Vagina (tissue), 2 donors: ENCODE measurements at regions not wholly inside any gene's neighbourhood (a gene's known extent, or its start where the extent isn't known, plus 50 kb on each side); places are given as distances from the start of the nearest gene placed in this dataset.
"Not testable (repeated sequence)": the region's sequence is repeated elsewhere in the genome, so short reads cannot be mapped to it uniquely, and the experiment has no call there.

ENCODE experiments used
- DNase-seq, 2 donors: peaks; one replicate each; pipeline ENCODE4 v3.0.0-alpha.2; 2017; ENCODE audit errors: extremely low spot score in 2 of 2
- H3K27ac ChIP-seq: fragments of 200-600 bp; sonication (generic); one replicate; pipeline ENCODE4 v1.5.1; 2019
- H3K27me3 ChIP-seq: fragments of 200-600 bp; sonication (generic); one replicate; pipeline ENCODE4 v1.5.1; 2019
- H3K36me3 ChIP-seq, 2 donors: fragments of 200-600 bp; sonication (generic); one replicate each; pipeline ENCODE4 v1.5.1; 2017 to 2019
- H3K4me1 ChIP-seq: fragments of 200-600 bp; sonication (generic); one replicate; pipeline ENCODE4 v1.5.1; 2019
- H3K4me3 ChIP-seq, 2 donors: fragments of 200-600 bp; sonication (generic); 1 replicate in 1 of 2; 2 replicates in 1 of 2; pipeline ENCODE4 v1.5.1; 2016 to 2019
- H3K9me3 ChIP-seq: fragments of 200-600 bp; sonication (generic); one replicate; pipeline ENCODE4 v1.5.1; 2019
- POLR2A ChIP-seq, 2 donors: fragments of 450-650 bp; IDR thresholded peaks; one replicate each; pipeline ENCODE4 v1.6.1; 2017; ENCODE audit warnings: antibody characterized with exemption in 2 of 2, mild to moderate bottlenecking in 2 of 2, moderate library complexity in 2 of 2
- POLR2AphosphoS5 ChIP-seq, 2 donors: sonication (generic); formaldehyde crosslinking; IDR thresholded peaks; one replicate each; pipeline ENCODE4 v1.9.0; 2017; ENCODE audit warnings: antibody characterized with exemption in 2 of 2, mild to moderate bottlenecking in 2 of 2, low read depth in 1 of 2; ENCODE audit not compliant: insufficient read depth in 1 of 2
- intact Hi-C: fragments of 100-400 bp; cut with DNase I; formaldehyde crosslinking; loops from one replicate; pipeline ENCODE4 v1.15.1; 2023
- TF ChIP-seq, protein P1 (sequence below), 3 experiments: fragments of 450-650 bp in 2 of 3; fragments of 200-600 bp in 1 of 3; sonication (generic) in 1 of 3; IDR thresholded peaks; one replicate each; pipeline ENCODE4 v1.5.1; 2017 to 2019; ENCODE audit warnings: antibody characterized with exemption in 3 of 3, mild to moderate bottlenecking in 2 of 3, moderate library complexity in 2 of 3

GRCh38 chr13:110978390-110978789, 63.5 kb upstream of the ANKRD10 start:
- H3K27me3 ChIP-seq = no peaks in the 10 kb centered on the region
- intact Hi-C loops = no loop called here
- no peak for DNase-seq
- H3K36me3 ChIP-seq = no peaks in the 10 kb centered on the region
- no peak overlapping the region for H3K27ac ChIP-seq
- H3K9me3 ChIP-seq = no peaks in the 10 kb centered on the region
- TF ChIP-seq POLR2A (IDR thresholded peaks at IDR 0.05) (no peak), POLR2AphosphoS5 (IDR thresholded peaks at IDR 0.05; ENCODE audit: insufficient read depth in 1 of 2, low read depth in 1 of 2) (no peak)
- no peak overlapping the region for H3K4me3 ChIP-seq
- H3K4me1 ChIP-seq = no peaks in the 10 kb centered on the region

- no peaks in the 10 kb centered on the region for H3K4me1 ChIP-seq
- H3K27ac ChIP-seq = no peak overlapping the region
- intact Hi-C loops = no loop called here
- no peaks in the 10 kb centered on the region for H3K9me3 ChIP-seq
- H3K4me3 ChIP-seq = no peak overlapping the region
- no peaks in the 10 kb centered on the region for H3K27me3 ChIP-seq
- no peaks in the 10 kb centered on the region for H3K36me3 ChIP-seq
- TF ChIP-seq POLR2A (IDR thresholded peaks at IDR 0.05) (no peak), POLR2AphosphoS5 (IDR thresholded peaks at IDR 0.05; ENCODE audit: insufficient read depth in 1 of 2, low read depth in 1 of 2) (no peak)
- TF ChIP-seq, protein P1, sequence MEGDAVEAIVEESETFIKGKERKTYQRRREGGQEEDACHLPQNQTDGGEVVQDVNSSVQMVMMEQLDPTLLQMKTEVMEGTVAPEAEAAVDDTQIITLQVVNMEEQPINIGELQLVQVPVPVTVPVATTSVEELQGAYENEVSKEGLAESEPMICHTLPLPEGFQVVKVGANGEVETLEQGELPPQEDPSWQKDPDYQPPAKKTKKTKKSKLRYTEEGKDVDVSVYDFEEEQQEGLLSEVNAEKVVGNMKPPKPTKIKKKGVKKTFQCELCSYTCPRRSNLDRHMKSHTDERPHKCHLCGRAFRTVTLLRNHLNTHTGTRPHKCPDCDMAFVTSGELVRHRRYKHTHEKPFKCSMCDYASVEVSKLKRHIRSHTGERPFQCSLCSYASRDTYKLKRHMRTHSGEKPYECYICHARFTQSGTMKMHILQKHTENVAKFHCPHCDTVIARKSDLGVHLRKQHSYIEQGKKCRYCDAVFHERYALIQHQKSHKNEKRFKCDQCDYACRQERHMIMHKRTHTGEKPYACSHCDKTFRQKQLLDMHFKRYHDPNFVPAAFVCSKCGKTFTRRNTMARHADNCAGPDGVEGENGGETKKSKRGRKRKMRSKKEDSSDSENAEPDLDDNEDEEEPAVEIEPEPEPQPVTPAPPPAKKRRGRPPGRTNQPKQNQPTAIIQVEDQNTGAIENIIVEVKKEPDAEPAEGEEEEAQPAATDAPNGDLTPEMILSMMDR (IDR thresholded peaks at IDR 0.05) = no peak
- no peak for DNase-seq
Measured at GRCh38 chr13:110976785-110977184, 61.9 kb upstream of the ANKRD10 start.

DNA sequence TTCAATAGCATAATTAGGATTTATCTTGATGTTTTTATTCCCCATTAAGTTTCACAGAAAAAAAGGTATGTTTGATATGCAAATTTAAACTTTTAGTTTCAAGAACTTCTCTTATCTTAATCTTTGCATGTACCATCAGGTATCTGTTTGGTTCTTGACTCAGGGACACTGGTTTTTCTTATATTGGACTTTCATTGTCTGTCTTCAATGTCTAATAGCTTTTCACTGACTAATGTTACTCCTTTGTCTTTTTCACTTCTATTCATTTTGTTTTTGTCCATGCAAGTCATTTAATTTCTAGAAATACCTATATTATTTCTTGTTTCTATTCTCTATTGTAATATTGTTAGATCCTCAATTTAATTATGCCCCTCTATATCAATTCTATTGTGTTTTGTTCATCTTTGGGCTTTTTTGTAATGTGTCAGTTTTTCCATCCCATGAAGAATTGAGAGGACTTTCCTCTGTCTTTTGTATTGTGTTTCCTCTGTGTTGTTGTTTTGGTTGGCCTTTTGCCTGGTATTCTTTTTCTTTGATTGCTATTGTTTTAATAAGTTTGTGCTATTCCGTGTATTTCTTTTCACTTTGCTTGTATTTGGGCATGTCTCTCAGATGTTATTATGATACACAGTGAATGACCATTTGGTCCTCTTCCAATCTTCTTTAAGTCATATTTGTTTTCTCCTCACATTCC, 58.3 kb upstream of the ANKRD10 start:
- Histone ChIP-seq H3K9me3 (no peaks in the 10 kb centered on the region), H3K4me1 (no peaks in the 10 kb centered on the region), H3K4me3 (no peak overlapping the region), H3K27ac (no peak overlapping the region), H3K36me3 (no peaks in the 10 kb centered on the region), H3K27me3 (no peaks in the 10 kb centered on the region)
- DNase-seq = no peak
- intact Hi-C loops = no loop called here
- TF ChIP-seq, protein P1 (IDR thresholded peaks at IDR 0.05) = no peak
- no peak for TF ChIP-seq POLR2AphosphoS5 (IDR thresholded peaks at IDR 0.05; ENCODE audit: insufficient read depth in 1 of 2, low read depth in 1 of 2)

- H3K9me3 ChIP-seq = no peaks in the 10 kb centered on the region
- no peak for TF ChIP-seq POLR2A (IDR thresholded peaks at IDR 0.05)
- TF ChIP-seq POLR2AphosphoS5 (IDR thresholded peaks at IDR 0.05; ENCODE audit: insufficient read depth in 1 of 2, low read depth in 1 of 2) = no peak
- TF ChIP-seq, protein P1 (IDR thresholded peaks at IDR 0.05) = no peak
- no peaks in the 10 kb centered on the region for H3K4me1 ChIP-seq
- intact Hi-C loops = no loop called here
- no peaks in the 10 kb centered on the region for H3K27me3 ChIP-seq
- H3K27ac ChIP-seq = no peak overlapping the region
- H3K4me3 ChIP-seq = no peak overlapping the region
- H3K36me3 ChIP-seq = no peaks in the 10 kb centered on the region
- DNase-seq = peak in 1 of 2 donors; percentile 52
Measured at GRCh38 chr13:110971486-110971885, 56.6 kb upstream of the ANKRD10 start.

DNA sequence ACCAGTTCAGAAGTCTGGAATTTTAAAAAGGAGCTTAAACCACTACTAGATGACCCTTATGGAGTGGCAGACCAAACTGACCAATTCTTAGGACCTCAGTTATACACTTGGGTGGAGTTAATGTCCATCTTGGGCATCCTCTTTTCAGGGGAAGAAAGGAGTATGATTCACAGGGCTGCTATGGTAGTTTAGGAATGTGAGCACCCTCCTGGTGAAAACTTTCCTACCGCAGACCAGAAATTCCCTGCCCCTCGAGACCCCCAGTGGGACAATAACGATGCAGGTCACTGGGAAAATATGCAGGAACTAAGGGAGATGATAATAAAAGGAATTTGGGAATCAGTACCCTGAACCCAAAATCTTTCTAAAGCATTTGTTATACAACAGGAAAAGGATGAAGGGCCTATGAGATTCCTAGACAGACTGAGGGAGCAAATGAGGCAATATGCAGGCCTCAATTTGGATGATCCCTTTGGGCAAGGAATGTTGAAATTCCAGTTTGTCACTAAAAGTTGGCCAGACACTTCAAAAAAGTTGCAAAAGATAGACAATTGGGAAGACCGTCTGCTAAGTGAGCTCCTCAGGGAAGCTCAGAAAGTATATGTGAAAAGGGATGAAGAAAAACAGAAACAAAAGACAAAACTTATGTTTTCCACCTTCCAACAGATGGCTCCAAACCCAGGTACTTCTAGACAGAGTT, 52.4 kb upstream of the ANKRD10 start:
- H3K9me3 ChIP-seq, intact Hi-C loops, H3K4me3 ChIP-seq, H3K36me3 ChIP-seq, H3K27ac ChIP-seq, H3K4me1 ChIP-seq, H3K27me3 ChIP-seq: not testable (repeated sequence)
- peak in 1 of 2 donors; percentile 34 for DNase-seq

GRCh38 chr13:110965755-110966134, 50.9 kb upstream of the ANKRD10 start:
- Histone ChIP-seq H3K4me3 (no peak overlapping the region), H3K9me3 (no peaks in the 10 kb centered on the region), H3K4me1 (no peaks in the 10 kb centered on the region), H3K27ac (no peak overlapping the region), H3K36me3 (no peaks in the 10 kb centered on the region), H3K27me3 (no peaks in the 10 kb centered on the region)
- DNase-seq = peak in 1 of 2 donors; percentile 42
- TF ChIP-seq, protein P1 (IDR thresholded peaks at IDR 0.05) = no peak
- TF ChIP-seq POLR2A (IDR thresholded peaks at IDR 0.05) = no peak
- TF ChIP-seq POLR2AphosphoS5 (IDR thresholded peaks at IDR 0.05; ENCODE audit: insufficient read depth in 1 of 2, low read depth in 1 of 2) = no peak
- intact Hi-C loops = no loop called here
